Retinal pigment epithelial cell (primary cell): ENCODE measurements at regions not wholly inside any gene's neighbourhood (a gene's known extent, or its start where the extent isn't known, plus 50 kb on each side); places are given as distances from the start of the nearest gene placed in this dataset.

ENCODE experiments used
- DNase-seq: peaks from one replicate; pipeline ENCODE4 v3.0.0-alpha.2; 2010; ENCODE audit warnings: low read depth
- H3K4me3 ChIP-seq: 2 replicates; pipeline ENCODE4 v1.5.1; 2011; ENCODE audit warnings: mild to moderate bottlenecking, low read length, control low read depth, moderate library complexity
- TF ChIP-seq, protein P1 (sequence below): conservative IDR thresholded peaks from 2 replicates; pipeline ENCODE4 v1.5.1; 2011; ENCODE audit warnings: low read depth, low read length, control low read depth, inconsistent platforms

DNA sequence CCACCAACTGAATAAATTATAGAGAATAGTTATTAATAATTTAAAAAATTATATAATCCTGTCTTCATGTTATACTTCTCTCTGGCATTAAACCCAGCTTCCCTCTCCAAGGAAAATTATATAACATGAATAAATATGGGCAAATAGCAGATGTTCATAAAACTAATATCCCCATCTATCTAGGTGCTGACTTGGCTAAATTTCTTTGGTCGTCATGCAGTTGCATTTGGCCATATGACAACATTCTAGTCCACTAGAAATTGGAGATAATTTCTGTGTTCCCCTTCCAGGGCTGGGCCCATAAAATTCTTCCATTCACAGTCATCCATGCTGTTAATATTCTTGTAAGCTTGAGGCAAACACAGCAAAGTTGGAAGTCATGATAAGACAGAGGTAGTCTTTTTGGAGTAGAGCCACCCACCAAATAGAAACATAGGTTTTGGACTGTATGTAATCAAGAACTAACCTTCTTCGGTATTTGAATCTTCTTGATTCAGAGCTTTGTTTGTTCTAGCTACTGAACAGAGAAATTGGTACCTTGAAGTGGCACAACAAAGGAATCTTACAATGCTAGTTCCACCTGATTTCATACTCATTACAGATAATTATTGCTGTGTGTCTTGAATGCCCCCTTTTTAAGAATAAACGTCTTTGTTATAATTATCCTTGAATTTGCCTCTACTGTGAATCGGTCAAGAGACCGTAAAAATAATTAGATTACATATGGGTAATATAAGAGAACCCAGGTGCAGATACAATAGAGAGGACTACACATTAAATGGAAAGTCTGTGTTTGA is 678.5 kb upstream of the PCDH20 start:
- H3K4me3 ChIP-seq: no peak overlapping the region
- TF ChIP-seq, protein P1, sequence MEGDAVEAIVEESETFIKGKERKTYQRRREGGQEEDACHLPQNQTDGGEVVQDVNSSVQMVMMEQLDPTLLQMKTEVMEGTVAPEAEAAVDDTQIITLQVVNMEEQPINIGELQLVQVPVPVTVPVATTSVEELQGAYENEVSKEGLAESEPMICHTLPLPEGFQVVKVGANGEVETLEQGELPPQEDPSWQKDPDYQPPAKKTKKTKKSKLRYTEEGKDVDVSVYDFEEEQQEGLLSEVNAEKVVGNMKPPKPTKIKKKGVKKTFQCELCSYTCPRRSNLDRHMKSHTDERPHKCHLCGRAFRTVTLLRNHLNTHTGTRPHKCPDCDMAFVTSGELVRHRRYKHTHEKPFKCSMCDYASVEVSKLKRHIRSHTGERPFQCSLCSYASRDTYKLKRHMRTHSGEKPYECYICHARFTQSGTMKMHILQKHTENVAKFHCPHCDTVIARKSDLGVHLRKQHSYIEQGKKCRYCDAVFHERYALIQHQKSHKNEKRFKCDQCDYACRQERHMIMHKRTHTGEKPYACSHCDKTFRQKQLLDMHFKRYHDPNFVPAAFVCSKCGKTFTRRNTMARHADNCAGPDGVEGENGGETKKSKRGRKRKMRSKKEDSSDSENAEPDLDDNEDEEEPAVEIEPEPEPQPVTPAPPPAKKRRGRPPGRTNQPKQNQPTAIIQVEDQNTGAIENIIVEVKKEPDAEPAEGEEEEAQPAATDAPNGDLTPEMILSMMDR: no peak
- DNase-seq: no peak

DNA sequence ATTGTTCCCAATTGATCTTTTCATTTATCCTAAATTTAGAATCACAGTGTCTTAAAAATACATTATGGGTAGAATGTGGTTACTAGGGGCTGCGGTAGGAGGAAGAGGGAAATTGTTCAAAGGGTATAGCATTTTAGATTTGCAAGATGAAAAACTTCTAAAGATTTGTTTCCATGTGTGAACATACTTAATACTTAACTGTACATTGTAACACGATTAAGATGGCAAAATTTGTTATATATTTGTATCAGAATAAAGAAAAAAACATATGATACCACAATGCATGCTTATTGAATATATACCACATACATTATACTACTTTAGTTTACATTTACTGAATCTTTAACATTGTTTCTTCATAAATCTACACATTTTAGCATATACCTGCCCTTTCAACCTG is 677.3 kb upstream of the PCDH20 start:
- no peak overlapping the region for H3K4me3 ChIP-seq
- TF ChIP-seq, protein P1: no peak
- no peak for DNase-seq

DNA sequence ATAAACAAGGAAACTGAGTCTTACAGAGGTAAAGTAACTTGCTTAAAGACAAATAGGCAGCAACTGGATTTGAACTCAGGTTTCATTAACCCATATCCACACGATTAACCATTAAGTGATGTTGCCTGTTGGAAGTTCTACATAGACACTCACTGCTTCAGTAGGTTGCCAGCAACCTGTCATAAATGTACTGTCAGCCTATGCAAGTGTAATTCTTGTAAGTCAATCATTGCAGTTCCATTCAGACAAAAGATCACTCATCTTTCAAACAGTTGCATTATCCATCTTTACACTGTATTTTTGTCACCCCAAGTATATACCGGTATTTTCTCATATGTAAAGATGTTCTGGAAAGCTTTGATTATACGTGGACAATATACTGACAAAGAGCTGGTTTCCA is 676.9 kb upstream of the PCDH20 start:
- no peak for DNase-seq
- TF ChIP-seq, protein P1: no peak
- H3K4me3 ChIP-seq: no peak overlapping the region

DNA sequence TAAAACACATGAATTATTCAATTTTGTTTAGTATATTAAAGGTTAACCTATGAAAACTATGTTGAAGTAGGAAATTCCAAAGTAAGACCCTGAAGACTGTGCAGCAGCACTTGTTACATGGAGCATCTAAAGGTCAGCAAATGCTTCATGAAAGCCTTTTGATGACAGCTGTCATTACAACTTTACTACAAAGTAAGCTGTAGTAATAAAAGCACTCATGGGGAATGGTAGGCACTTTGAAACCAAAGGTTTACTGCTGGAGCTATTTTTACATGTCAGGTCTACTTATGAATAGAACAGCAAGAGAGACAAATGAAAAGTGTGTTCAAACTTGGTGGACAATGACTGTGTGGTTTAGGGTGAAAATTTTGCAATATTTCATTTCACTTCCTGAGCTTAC is 672.5 kb upstream of the PCDH20 start:
- H3K4me3 ChIP-seq: no peak overlapping the region
- no peak for DNase-seq
- TF ChIP-seq, protein P1: no peak

DNA sequence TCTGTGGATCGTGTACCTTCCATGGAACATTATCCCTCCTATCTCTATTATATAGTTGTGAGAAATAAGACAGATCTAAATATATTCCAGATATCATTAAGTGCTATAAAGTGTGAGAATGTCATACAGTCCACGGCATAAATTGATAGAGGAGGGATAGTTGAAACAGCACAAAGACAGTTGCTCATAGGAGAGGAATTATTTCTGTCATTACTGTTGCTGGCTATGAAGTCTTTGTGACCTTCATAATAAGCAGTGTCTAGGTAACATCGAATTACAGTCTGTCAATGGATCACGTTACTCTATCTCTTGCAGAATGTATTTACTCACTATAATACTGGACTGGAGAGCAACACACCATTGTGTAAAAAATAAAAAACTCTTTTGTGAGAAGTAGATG is 671.5 kb upstream of the PCDH20 start:
- no peak for DNase-seq
- no peak overlapping the region for H3K4me3 ChIP-seq
- TF ChIP-seq, protein P1: no peak

DNA sequence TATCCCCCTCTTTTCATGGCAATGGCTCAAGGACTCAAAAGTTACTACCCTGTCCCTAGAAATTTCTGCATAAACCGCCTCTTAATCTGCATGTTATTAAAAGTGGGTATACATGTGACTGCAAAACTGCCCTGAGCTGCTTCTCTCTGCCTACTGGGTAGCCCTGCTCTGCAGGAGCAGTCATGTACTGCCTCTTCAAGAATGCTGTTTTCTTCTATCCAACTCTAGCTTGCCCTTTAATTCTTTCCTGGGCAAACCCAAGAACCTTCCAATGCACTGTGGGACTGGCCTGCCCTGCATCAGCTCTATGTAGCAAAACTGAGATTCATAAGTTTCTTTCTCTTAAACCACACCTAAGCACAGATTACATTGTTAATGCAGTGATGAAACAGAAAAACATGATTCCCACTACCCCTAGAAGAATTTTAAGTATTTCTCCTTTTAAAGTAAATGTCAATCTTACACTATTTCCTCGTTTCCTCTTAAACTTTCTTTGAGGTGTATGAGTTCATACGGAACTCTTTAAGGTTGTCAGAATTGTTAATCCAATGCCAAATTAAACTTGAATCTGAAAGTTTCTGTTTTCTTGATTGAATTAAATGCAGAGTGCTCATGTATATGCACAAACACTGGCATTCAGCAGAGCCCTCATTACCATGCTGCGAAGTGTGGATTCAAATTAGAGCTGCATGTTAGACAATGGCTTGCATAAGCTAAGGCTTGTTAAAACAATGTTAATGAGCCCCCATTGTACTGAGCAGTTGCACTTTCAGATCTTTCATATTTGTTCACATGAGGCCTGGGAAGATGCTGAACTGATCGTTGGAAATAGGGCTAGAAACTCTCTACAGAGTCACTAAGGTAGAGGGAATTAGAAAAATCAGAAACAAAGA is 669.9 kb upstream of the PCDH20 start:
- TF ChIP-seq, protein P1: no peak
- no peak overlapping the region for H3K4me3 ChIP-seq
- no peak for DNase-seq
